ENCODE measurements at regions not wholly inside any gene's neighbourhood (a gene's known extent, or its start where the extent isn't known, plus 50 kb on each side); places are given as distances from the start of the nearest gene placed in this dataset.

DNA sequence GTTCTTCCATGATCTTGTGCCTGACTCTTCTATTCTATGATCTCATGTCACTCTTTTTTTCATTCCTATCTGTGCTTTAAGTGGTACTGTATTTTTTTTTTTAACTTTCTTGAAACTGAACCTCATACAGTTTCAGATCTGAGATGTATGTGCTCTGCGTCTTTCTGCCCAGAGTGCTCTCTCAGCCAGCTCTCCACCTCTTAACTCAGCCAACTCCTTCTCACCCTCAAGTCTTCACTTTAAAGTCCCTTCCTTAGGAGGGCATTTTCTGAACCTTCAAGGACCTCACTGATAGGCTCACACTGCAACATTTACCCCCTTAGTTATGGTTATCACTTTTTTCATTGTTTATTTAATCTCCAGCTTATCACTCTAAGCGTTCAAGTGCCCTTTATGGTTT, 158.7 kb downstream of the IRS2 start:
- TF ChIP-seq, protein P1, sequence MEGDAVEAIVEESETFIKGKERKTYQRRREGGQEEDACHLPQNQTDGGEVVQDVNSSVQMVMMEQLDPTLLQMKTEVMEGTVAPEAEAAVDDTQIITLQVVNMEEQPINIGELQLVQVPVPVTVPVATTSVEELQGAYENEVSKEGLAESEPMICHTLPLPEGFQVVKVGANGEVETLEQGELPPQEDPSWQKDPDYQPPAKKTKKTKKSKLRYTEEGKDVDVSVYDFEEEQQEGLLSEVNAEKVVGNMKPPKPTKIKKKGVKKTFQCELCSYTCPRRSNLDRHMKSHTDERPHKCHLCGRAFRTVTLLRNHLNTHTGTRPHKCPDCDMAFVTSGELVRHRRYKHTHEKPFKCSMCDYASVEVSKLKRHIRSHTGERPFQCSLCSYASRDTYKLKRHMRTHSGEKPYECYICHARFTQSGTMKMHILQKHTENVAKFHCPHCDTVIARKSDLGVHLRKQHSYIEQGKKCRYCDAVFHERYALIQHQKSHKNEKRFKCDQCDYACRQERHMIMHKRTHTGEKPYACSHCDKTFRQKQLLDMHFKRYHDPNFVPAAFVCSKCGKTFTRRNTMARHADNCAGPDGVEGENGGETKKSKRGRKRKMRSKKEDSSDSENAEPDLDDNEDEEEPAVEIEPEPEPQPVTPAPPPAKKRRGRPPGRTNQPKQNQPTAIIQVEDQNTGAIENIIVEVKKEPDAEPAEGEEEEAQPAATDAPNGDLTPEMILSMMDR (IDR thresholded peaks at IDR 0.05): no peak
- no peak for TF ChIP-seq POLR2A (IDR thresholded peaks at IDR 0.05)
